ENCODE measurements at regions not wholly inside any gene's neighbourhood (a gene's known extent, or its start where the extent isn't known, plus 50 kb on each side); places are given as distances from the start of the nearest gene placed in this dataset.

- Mint-ChIP-seq H3K27me3 (no peaks in the 10 kb centered on the region), H3K4me1 (no peaks in the 10 kb centered on the region), H3K27ac (no peak overlapping the region), H3K9me3 (ENCODE audit: insufficient read depth) (peaks cover 4% of the 10 kb centered on the region), H3K4me3 (no peak overlapping the region)
- no peak for TF ChIP-seq CTCF (IDR thresholded peaks at IDR 0.05)
- TF ChIP-seq EZH2 (IDR thresholded peaks at IDR 0.05; ENCODE audit: borderline replicate concordance, insufficient read depth, low read depth, low read length, poor library complexity, severe bottlenecking) = no peak
- H3K27ac ChIP-seq (ENCODE audit: low read length in 2 of 2) = no peak overlapping the region
- ChIA-PET POLR2A (no interaction called here), CTCF (no interaction called here)
- H3K4me2 ChIP-seq (replicated peaks; ENCODE audit: low read depth, low read length, poor library complexity, severe bottlenecking) = no peak overlapping the region
- no peak overlapping the region for H3K4me3 ChIP-seq (ENCODE audit: control extremely low read depth in 1 of 5, extremely low read depth in 1 of 5, insufficient read depth in 1 of 5, low read depth in 2 of 5, low read length in 4 of 5)
- ATAC-seq (ENCODE audit: low read depth) (no peak), DNase-seq (no peak)
- intact Hi-C loops (cut with micrococcal nuclease) = no loop called here
- no peaks in the 10 kb centered on the region for H3K79me2 ChIP-seq (ENCODE audit: control insufficient read depth, insufficient read depth, low read length)
- no peaks in the 10 kb centered on the region for H4K20me1 ChIP-seq (ENCODE audit: control insufficient read depth, insufficient read depth, low read length, poor library complexity, severe bottlenecking)
- no peak overlapping the region for H3K9ac ChIP-seq (ENCODE audit: low read length)
- no peaks in the 10 kb centered on the region for H3K4me1 ChIP-seq (ENCODE audit: control insufficient read depth in 2 of 2, insufficient read depth in 2 of 2, low read length in 2 of 2)
- no peaks in the 10 kb centered on the region for H3K36me3 ChIP-seq (replicated peaks in 1 of 2; ENCODE audit: control extremely low read depth in 1 of 2, control insufficient read depth in 1 of 2, extremely low read depth in 1 of 2, insufficient read depth in 2 of 2, low read length in 1 of 2)
- peaks cover 0 to 6% (median 0%) of the 10 kb centered on the region in 3 donors for H3K9me3 ChIP-seq (ENCODE audit: control extremely low read depth in 1 of 3, control insufficient read depth in 2 of 3, insufficient read depth in 1 of 3, low read length in 2 of 3)
- no peak overlapping the region for H2AFZ ChIP-seq (ENCODE audit: insufficient read depth, low read depth, low read length, poor library complexity, severe bottlenecking)
- no peaks in the 10 kb centered on the region for H3K27me3 ChIP-seq (replicated peaks in 1 of 4; ENCODE audit: control extremely low read depth in 1 of 4, control insufficient read depth in 3 of 4, insufficient read depth in 4 of 4, low read length in 3 of 4)
Observed at GRCh38 chr5:136712628-136713027, 347.3 kb upstream of the TRPC7 start.

GRCh38 chr5:136710834-136711233, 345.5 kb upstream of the TRPC7 start:
- Histone ChIP-seq H3K27me3 (replicated peaks in 1 of 4; ENCODE audit: control extremely low read depth in 1 of 4, control insufficient read depth in 3 of 4, insufficient read depth in 4 of 4, low read length in 3 of 4) (no peaks in the 10 kb centered on the region), H3K36me3 (replicated peaks in 1 of 2; ENCODE audit: control extremely low read depth in 1 of 2, control insufficient read depth in 1 of 2, extremely low read depth in 1 of 2, insufficient read depth in 2 of 2, low read length in 1 of 2) (no peaks in the 10 kb centered on the region), H3K4me3 (ENCODE audit: control extremely low read depth in 1 of 5, extremely low read depth in 1 of 5, insufficient read depth in 1 of 5, low read depth in 2 of 5, low read length in 4 of 5) (no peak overlapping the region), H3K9ac (ENCODE audit: low read length) (no peak overlapping the region), H3K4me1 (ENCODE audit: control insufficient read depth in 2 of 2, insufficient read depth in 2 of 2, low read length in 2 of 2) (no peaks in the 10 kb centered on the region), H2AFZ (ENCODE audit: insufficient read depth, low read depth, low read length, poor library complexity, severe bottlenecking) (no peak overlapping the region), H3K27ac (ENCODE audit: low read length in 2 of 2) (no peak overlapping the region), H3K79me2 (ENCODE audit: control insufficient read depth, insufficient read depth, low read length) (no peaks in the 10 kb centered on the region), H3K9me3 (ENCODE audit: control extremely low read depth in 1 of 3, control insufficient read depth in 2 of 3, insufficient read depth in 1 of 3, low read length in 2 of 3) (peaks cover 0 to 3% (median 0%) of the 10 kb centered on the region in 3 donors), H4K20me1 (ENCODE audit: control insufficient read depth, insufficient read depth, low read length, poor library complexity, severe bottlenecking) (no peaks in the 10 kb centered on the region), H3K4me2 (replicated peaks; ENCODE audit: low read depth, low read length, poor library complexity, severe bottlenecking) (no peak overlapping the region)
- ATAC-seq (ENCODE audit: low read depth) (no peak), DNase-seq (no peak)
- no peak overlapping the region for H3K27ac Mint-ChIP-seq
- no peaks in the 10 kb centered on the region for H3K4me1 Mint-ChIP-seq
- POLR2A ChIA-PET = no interaction called here
- no peak for TF ChIP-seq CTCF (IDR thresholded peaks at IDR 0.05)
- no peak for TF ChIP-seq EZH2 (IDR thresholded peaks at IDR 0.05; ENCODE audit: borderline replicate concordance, insufficient read depth, low read depth, low read length, poor library complexity, severe bottlenecking)
- H3K27me3 Mint-ChIP-seq = no peaks in the 10 kb centered on the region
- no CpG with 5 or more reads among the region's 3 CpGs for WGBS (ENCODE audit: insufficient coverage)
- no peak overlapping the region for H3K4me3 Mint-ChIP-seq
- CTCF ChIA-PET = no interaction called here
- peaks cover 4% of the 10 kb centered on the region for H3K9me3 Mint-ChIP-seq (ENCODE audit: insufficient read depth)
- intact Hi-C loops (cut with micrococcal nuclease) = no loop called here
